Body of pancreas (tissue), 4 donors: ENCODE measurements at regions not wholly inside any gene's neighbourhood (a gene's known extent, or its start where the extent isn't known, plus 50 kb on each side); places are given as distances from the start of the nearest gene placed in this dataset.
"Not testable (repeated sequence)": the region's sequence is repeated elsewhere in the genome, so short reads cannot be mapped to it uniquely, and the experiment has no call there.

Experiments
- ATAC-seq: fragments of 150-250 bp; one replicate; pipeline ENCODE4 v1.9.1; 2016
- DNase-seq, 4 donors: peaks; one replicate each; pipeline ENCODE4 v3.0.0-alpha.2; 2019
- H3K27ac ChIP-seq, 4 donors: fragments of 200-600 bp; sonication (generic); 1 replicate in 3 of 4; 2 replicates in 1 of 4; pipeline versions ENCODE4 v1.5.1 to v1.6.1; 2016 to 2019; ENCODE audit warnings: mild to moderate bottlenecking in 1 of 4, mixed read lengths in 1 of 4, moderate library complexity in 1 of 4
- H3K27me3 ChIP-seq, 2 donors: fragments of 200-600 bp; sonication (generic); one replicate each; pipeline ENCODE4 v1.6.0; 2016; ENCODE audit warnings: mild to moderate bottlenecking in 1 of 2
- H3K36me3 ChIP-seq, 2 donors: fragments of 200-600 bp; sonication (generic); replicated peaks in 1 of 2; 2 replicates each; pipeline ENCODE4 v1.5.1; 2016; ENCODE audit warnings: low read depth in 2 of 2; ENCODE audit not compliant: insufficient read depth in 1 of 2
- H3K4me1 ChIP-seq: fragments of 200-600 bp; sonication (generic); one replicate; pipeline ENCODE4 v1.6.0; 2016
- H3K4me3 ChIP-seq, 2 donors: fragments of 200-600 bp; sonication (generic); 1 replicate in 1 of 2; 2 replicates in 1 of 2; pipeline ENCODE4 v1.5.1; 2016 to 2019
- H3K9me3 ChIP-seq, 3 donors: fragments of 200-600 bp; sonication (generic); 1 replicate in 2 of 3; 2 replicates in 1 of 3; pipeline ENCODE4 v1.5.1; 2016
- POLR2A ChIP-seq, 3 donors: fragments of 450-650 bp; IDR thresholded peaks; one replicate each; pipeline ENCODE4 v1.6.1; 2016; ENCODE audit warnings: antibody characterized with exemption in 3 of 3, mild to moderate bottlenecking in 2 of 3
- WGBS, 2 donors: methylation state at CpG; one replicate each; pipeline ENCODE4 v1.1.5; 2017; 5-methylcytosine and 5-hydroxymethylcytosine counted together
- intact Hi-C: fragments of 100-400 bp; cut with DNase I; formaldehyde crosslinking; loops from one replicate; pipeline ENCODE4 v1.15.1; 2023
- TF ChIP-seq, protein P1 (sequence below), 7 experiments: fragments of 450-650 bp in 4 of 7; fragments of 200-600 bp in 3 of 7; sonication (generic) in 3 of 7; IDR thresholded peaks; one replicate each; pipeline ENCODE4 v1.5.1; 2016 to 2019; ENCODE audit warnings: antibody characterized with exemption in 7 of 7

DNA sequence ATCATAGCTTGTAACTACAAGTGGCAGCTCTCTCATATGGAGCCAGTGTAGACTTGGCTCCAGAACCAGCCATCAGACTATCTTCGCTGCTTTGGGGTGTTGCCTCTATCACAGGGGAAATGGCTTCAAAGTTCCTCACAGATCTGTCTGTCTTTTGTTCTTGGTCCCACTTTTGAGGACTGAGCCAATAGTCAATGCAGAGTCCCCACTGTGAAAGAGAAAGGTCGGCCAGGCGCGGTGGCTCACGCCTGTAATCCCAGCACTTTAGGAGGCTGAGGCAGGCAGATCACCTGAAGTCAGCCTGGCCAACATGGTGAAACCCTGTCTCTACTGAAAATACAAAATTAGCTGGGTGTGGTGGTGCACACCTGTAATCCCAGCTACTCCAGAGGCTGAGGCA, 86.9 kb upstream of the FZD7 start:
- WGBS, 2 donors, result 83 to 88% methylated on average over 5 of the region's 5 CpGs
- ATAC-seq, H3K27ac ChIP-seq, H3K9me3 ChIP-seq, H3K36me3 ChIP-seq, H3K4me1 ChIP-seq, H3K27me3 ChIP-seq, intact Hi-C loops, DNase-seq, H3K4me3 ChIP-seq: not testable (repeated sequence)

DNA sequence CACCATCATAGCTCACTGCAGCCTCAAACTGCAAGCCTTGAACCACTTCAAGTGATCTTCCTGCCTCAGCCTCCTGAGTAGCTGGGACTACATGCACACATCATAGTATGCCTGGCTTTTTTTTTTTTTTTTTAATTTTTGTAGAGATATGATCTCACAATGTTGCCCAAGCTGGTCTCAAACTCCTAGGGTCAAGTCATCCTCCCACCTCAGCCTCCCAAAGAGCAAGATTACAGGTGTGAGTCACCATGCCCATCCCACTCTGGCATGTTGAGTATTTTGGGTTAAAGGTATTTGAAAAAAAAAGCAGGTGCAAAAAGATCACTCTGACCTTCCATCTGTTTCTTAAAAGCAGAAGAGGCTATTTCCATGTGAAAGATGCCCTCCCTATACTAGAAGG, 86.4 kb upstream of the FZD7 start:
- no peak for ATAC-seq
- no peak for TF ChIP-seq POLR2A (IDR thresholded peaks at IDR 0.05)
- TF ChIP-seq, protein P1, sequence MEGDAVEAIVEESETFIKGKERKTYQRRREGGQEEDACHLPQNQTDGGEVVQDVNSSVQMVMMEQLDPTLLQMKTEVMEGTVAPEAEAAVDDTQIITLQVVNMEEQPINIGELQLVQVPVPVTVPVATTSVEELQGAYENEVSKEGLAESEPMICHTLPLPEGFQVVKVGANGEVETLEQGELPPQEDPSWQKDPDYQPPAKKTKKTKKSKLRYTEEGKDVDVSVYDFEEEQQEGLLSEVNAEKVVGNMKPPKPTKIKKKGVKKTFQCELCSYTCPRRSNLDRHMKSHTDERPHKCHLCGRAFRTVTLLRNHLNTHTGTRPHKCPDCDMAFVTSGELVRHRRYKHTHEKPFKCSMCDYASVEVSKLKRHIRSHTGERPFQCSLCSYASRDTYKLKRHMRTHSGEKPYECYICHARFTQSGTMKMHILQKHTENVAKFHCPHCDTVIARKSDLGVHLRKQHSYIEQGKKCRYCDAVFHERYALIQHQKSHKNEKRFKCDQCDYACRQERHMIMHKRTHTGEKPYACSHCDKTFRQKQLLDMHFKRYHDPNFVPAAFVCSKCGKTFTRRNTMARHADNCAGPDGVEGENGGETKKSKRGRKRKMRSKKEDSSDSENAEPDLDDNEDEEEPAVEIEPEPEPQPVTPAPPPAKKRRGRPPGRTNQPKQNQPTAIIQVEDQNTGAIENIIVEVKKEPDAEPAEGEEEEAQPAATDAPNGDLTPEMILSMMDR (IDR thresholded peaks at IDR 0.05), result no peak
- DNase-seq, result no peak
- H3K27ac ChIP-seq, result no peak overlapping the region
- intact Hi-C loops, result no loop called here
- no peaks in the 10 kb centered on the region for H3K27me3 ChIP-seq
- H3K4me3 ChIP-seq, result no peak overlapping the region
- no peaks in the 10 kb centered on the region for H3K36me3 ChIP-seq
- no peaks in the 10 kb centered on the region for H3K4me1 ChIP-seq
- no peaks in the 10 kb centered on the region for H3K9me3 ChIP-seq

DNA sequence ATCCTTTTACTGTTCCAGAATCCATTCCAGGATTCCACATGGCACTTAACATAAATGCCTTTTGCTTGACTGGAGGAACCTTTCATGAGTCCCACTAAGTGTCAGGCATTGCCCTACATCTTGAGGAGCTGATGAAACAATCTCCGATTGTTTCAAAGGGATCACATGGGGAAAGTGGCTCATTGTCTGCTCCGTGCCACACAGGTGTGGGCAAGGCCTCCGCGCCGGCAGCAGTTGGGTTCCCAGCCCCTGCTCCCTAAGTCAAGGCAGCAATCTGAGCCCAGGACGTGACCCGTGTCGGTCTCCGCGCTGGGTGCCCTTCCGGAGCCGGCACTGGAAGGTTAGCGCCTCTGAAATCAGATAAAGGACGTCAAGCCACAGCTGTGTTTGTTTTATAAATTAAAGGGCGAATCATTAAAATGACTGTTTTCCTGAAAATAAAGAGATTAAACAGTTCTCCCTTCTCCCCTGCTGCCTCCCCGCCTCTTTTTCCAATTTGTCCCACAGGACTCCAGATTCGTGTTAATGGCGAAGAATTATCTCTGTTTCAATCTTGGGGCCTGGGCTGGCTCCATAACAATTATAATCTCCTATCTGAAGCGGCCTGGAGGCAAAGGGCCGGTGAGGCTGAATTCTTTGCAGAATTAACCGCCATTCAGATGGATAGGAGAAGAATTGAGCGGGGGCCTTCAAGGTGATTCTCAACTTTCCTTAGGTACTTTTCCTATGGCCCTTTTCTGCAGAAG, 84.3 kb upstream of the FZD7 start:
- DNase-seq, result no peak
- 44 to 46% methylated on average over 21 to 22 of the region's 22 CpGs for WGBS, 2 donors
- intact Hi-C loops, result no loop called here
- no peaks in the 10 kb centered on the region for H3K9me3 ChIP-seq
- ATAC-seq, result no peak
- H3K4me3 ChIP-seq, result no peak overlapping the region
- H3K27ac ChIP-seq, result no peak overlapping the region
- no peaks in the 10 kb centered on the region for H3K36me3 ChIP-seq
- no peaks in the 10 kb centered on the region for H3K27me3 ChIP-seq
- H3K4me1 ChIP-seq, result no peaks in the 10 kb centered on the region
- TF ChIP-seq, protein P1 (IDR thresholded peaks at IDR 0.05), result no peak
- no peak for TF ChIP-seq POLR2A (IDR thresholded peaks at IDR 0.05)

DNA sequence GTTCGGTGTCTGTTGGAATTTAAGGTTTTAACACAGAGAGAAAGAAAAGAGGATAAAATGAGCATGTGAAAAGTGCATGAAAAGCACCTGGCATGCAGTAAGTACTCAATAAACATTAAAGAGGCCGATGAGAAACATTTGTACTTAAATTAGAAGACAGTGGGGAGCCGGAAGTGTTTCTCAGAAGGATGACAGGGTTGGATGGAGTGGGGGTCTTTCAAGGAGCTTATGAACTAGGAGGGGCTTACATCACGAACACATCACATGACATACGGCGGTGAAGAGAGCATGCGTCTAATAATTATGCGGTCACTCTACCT, 83.8 kb upstream of the FZD7 start:
- ATAC-seq (no peak), DNase-seq (no peak)
- H3K4me3 ChIP-seq, result no peak overlapping the region
- TF ChIP-seq, protein P1 (IDR thresholded peaks at IDR 0.05), result no peak
- no peak for TF ChIP-seq POLR2A (IDR thresholded peaks at IDR 0.05)
- H3K27ac ChIP-seq, result no peak overlapping the region
- H3K36me3 ChIP-seq, result no peaks in the 10 kb centered on the region
- H3K9me3 ChIP-seq, result no peaks in the 10 kb centered on the region
- no peaks in the 10 kb centered on the region for H3K4me1 ChIP-seq
- intact Hi-C loops, result no loop called here
- 76 to 84% methylated on average over 8 of the region's 8 CpGs for WGBS, 2 donors
- no peaks in the 10 kb centered on the region for H3K27me3 ChIP-seq

DNA sequence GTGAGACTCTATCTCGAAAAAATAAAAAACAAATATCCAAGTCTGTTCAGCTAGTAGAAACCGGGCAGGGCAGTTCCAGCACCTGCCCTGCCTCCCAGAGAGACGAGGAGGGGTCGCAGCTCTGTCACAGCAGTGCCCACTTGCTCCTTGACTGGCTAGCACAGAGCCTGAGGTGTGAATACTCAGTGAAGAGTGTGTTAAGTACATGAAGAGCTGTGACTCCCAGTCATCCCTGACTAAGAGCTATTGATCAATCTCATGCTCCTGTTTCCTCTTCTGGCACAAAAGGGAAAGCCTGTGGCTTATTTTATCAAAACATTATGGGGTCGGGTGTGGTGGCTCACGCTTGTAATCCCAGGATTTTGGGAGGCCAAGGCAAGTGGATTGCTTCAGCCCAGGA, 83.0 kb upstream of the FZD7 start:
- WGBS, 2 donors, result 48 to 59% methylated on average over 6 of the region's 6 CpGs
- ATAC-seq, result no peak

More for the DNA sequence above, 83.0 kb upstream of the FZD7 start:
- intact Hi-C loops, result no loop called here
- DNase-seq, result no peak
- Histone ChIP-seq H3K27ac (no peak overlapping the region), H3K4me3 (no peak overlapping the region), H3K4me1 (no peaks in the 10 kb centered on the region), H3K27me3 (no peaks in the 10 kb centered on the region), H3K36me3 (no peaks in the 10 kb centered on the region), H3K9me3 (no peaks in the 10 kb centered on the region)
- TF ChIP-seq POLR2A (IDR thresholded peaks at IDR 0.05), result no peak
- TF ChIP-seq, protein P1 (IDR thresholded peaks at IDR 0.05), result no peak
